NCI-H460 (cell line): ENCODE measurements at regions not wholly inside any gene's neighbourhood (a gene's known extent, or its start where the extent isn't known, plus 50 kb on each side); places are given as distances from the start of the nearest gene placed in this dataset.
A peak's percentile ranks its signal among the peaks of the same experiment; 100 is the strongest.

Experiments
- DNase-seq: peaks from one replicate; pipeline ENCODE4 v3.0.0-alpha.2; 2016; ENCODE audit warnings: low read depth; ENCODE audit errors: extremely low read depth

DNA sequence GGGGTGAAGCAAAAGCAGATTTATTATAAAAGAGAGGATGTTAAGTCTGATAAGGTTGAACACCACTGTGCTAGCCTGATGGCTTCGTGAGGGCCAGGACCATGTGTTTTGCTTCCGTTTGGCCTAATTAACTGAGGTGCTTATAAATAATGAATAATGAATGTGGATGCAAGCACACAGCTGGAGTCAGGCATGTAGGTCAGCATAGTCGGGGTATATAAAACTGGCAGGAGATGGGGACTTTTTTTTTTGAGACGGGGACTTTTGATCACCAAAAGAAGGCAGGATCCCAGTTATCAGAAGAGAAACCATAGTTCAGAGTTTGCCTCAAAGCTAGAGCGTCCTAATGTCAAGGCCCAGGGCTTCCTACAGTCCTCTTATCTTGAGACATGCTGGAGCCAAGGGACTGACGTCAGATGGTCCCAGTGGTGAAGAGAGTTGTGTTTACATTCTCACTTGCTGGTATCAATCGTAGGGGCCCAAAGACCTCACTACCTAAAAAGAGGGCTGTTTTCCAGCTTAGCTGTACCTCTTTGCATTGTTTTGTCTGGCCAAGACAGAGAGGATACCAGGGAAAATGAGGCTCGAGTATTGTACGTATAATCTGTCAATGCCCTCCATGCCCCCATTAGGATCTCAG, 50.4 kb downstream of the RTL9 start:
- no peak for DNase-seq

DNA sequence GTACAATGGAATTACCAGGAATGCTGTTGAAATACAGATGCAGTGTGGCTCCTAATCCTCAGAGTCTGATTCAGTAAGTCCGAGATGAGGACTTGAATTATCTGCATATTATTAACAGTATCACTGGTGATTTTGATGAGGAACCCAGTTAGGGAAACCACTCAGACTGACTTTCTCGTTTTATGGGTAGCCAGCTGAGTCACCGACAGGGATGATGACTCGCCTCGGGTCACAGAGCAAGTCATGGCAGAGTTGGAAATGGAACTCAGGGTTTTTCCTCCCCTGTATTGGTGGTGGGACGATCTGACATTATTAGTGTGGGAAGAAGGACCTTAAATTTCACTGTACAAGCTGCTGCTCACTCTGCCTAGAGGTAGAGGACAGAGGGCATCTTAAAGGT, 51.3 kb downstream of the RTL9 start:
- peak; percentile 16 for DNase-seq

DNA sequence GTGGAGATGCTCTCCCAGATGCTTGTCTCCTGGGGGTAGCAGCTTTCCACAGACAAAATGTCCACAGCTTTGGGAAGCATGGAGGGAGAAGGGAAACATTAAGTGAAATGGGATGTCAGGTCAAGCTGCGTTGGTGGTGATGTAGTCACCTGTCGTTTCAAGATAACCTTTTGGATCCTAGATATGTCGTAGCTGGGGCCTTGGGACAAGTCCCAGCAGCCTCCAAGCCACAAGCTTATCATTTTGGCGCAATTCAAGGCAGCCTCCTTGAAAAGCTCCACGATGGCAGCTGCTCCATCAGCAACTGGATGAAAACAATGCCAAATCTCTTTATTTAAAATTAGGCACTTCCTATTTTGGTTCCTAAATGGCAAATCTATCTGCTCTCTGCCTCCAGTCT, 52.0 kb downstream of the RTL9 start:
- DNase-seq: no peak

DNA sequence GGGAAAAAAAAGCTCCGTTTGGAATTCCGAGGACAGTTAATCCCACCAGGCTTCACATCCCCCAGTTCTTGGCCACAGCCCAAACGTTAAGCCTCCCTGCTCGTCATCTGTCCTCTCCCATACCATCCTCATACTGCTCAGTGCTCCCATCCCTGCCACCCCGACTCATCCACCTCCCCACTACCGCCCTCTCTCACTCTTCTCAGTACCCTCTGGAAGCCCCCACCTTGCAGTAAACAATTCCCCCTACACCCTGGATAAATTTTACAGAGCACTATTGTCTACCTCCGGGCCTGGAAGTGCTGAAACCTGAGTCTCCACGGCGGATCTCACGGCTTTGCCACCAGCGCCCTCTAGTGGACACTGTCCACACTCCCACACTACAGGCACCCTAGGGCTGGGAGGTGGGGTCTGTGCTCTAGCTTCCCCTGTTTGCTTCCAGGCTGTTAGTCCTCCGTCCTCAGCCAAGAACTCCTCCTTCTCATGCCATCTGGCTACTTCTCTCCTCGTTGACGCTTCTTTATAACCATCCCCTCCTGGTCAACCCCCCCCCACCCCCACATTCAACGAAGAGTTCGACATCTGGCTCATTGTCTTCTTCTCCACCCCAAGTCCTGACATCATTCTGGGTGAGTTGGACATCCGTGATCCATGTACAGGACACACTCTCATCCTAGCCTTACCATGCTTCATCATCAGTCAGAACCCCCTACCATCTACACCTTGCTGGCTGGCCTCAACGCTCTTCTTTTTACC, 54.5 kb downstream of the RTL9 start:
- peak; percentile 70 for DNase-seq

DNA sequence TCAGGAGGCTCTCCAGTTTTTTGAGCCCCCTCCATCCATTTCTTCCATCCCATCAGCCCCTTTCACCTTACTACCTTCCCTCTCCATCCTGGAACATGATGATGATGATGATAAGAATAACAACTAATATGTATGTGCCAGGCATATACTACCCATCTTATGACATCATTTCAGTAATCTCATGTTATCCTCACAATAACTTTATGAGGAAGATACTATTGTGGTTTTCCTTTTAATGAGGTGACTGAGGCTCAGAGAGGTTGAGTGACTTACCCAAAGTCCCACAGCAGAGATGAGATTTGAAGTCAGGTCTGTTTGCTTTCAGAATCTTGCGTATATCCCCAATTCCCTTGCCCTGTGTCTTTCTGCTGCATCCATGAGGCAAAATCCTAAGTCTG, 55.1 kb downstream of the RTL9 start:
- no peak for DNase-seq

DNA sequence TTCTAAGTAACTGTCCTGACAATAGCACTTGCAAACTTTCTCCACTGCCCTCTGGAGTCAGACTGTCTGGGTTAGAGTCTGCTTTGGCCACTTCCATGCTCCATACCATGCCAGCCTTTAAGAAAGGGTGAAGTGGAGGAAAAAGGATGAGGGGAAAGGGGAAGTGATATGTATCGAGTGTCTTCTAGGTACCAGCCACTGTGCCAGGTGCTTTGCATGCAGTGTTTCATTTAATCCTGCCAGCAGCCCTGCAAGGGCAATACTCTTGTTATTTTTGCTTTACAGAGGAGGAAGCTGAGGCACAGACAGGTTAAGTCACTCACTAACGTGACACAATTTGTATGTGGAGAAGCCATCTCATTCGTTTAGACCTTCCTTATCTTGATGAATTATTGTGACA, 55.6 kb downstream of the RTL9 start:
- no peak for DNase-seq

DNA sequence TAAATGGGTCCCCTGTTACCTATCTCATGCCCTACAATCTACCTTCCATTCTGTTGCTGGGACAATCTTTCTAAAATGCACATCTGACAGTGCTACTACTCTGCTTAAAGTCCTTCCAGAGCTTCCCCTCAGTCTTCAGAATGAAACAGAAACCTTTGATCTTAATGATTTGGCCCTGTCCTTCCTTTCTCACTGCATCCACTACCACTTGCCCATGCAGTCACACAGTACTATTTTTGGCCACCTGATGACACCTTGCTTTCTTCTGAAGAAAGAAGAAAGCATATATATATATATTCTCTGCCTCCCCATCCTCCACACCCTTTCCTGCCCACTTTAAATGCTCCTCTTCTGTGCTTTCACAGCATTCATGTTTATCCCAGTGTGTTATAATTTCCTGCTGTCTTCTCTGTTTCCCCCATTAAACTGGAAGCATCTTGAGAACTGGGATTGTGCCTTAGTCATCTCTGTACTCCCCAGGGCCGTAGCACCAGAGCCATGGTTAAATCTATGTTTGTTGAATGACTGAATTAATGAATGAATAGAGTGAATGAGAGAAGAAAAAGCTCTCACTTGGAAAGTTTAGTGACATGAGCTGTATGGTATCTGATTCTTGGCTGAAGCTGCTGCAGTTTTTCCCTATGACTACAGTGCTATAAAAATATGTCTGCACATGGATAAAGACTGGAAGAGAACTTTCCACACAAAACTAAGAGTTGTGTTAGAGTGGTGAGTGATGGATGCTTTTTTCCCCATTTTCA, 56.2 kb downstream of the RTL9 start:
- DNase-seq: no peak

DNA sequence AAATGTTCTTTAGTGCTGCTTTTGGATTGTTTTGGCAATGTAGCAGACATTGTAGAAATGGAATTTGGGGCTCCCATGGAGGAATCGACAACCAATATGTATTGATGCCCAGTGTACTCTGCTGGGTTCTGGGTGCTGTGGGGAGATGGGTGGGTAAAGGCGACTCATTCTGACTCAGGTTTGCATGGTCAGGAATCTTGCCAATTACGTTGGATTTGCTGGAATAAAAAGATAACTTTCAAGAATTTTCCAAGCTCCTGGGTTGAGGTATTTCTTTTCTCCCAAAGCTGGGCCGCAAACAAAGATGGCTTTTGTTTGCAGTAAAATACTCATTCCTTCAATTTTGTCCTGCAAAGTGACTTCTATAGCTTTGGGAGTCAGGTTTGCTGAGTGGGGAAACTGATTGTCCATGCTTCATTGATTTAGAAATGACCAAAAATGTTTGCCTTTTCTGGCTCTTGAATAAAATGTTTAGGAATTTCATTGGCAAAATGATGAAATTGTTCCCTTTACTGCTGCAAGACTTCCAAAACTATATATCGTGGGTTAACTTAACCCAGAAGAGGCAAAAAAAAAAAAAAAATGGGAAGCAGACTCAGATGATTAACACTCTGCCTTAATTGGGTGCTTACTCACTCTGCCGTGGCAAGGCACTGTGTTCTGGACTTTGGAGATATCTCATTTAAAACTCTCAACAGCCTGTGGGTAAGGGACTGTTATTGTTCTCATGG, 57.0 kb downstream of the RTL9 start:
- no peak for DNase-seq

DNA sequence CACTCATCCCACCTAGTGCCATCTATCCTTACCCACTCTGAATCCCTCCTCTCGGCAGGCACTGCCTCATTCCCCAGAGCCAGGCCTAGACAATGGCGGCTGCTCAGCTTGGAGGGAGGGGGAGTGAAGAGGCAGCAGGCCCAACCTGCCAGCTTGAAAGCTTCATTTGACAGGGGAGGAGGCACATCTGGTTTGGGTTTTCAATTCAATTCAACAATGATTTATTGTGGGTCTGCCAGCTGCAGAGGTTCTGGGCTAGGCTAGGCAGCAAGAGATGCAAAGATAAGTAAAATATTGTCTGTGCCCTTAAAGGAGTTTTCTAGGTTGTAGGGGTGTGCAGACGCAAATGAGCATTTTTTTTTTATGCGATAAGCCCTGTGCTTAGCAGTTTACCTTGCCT, 58.5 kb downstream of the RTL9 start:
- DNase-seq: no peak

DNA sequence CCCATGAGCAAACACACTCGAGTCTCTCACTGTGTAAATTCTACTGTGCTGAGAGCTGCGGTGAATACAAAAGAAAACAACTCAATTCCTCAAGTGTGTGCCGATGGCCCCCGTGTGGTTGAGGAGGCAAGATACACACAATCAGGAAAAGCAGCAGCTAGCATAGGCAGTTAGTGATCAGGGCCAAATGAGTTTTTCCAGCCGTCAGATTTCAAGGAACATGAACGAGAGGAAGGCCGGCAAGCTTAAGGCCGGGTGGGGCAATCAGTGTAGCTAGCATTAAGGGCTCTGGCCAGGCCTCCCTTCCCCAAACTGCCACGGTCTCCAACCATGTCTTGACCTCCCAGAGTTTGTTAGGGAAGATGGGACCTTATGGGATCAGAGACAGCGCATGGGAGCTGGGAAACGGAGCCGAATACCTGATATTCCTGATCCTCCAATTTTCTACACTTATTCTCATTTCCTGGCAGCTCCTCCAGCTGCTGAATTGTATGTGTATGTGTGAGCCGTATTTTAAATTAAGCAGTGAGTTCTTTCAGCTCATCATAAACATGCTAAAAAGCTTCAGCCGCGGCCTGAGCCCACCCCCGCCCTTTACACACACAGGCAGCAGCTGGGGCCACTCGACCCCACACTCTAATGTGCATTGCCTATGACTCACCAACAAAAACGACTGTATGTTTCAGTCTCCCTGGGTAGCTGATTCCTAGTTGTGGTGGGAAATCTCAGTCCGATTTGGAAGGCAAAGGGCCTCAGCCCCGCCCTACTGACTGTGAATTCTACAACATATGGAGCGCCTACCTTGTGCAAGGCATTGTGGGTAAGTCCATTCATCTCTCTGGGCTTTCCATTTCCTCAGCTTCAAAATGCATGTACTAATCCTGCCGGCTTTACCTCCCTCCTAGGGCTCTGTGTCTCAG, 59.9 kb downstream of the RTL9 start:
- DNase-seq: peak; percentile 44

DNA sequence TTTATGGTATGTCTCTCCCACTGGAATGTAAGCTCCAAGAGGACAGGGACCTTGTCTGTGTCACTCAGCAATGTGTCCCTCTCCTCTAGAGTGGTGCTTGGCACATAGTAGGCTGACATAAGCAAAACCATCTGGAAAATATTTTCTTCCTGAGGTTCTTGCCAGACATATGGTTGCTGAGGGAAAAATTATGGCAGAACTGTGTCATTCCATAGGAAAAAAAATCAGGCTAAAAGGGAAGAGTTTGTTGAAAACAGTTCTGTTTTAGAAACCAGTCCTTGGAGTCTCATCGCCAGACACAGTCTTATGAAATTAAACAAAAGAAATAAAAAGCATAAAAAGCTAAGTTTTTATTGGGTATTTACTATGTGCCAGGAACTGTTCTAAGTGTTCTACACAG, 60.9 kb downstream of the RTL9 start:
- DNase-seq: no peak

DNA sequence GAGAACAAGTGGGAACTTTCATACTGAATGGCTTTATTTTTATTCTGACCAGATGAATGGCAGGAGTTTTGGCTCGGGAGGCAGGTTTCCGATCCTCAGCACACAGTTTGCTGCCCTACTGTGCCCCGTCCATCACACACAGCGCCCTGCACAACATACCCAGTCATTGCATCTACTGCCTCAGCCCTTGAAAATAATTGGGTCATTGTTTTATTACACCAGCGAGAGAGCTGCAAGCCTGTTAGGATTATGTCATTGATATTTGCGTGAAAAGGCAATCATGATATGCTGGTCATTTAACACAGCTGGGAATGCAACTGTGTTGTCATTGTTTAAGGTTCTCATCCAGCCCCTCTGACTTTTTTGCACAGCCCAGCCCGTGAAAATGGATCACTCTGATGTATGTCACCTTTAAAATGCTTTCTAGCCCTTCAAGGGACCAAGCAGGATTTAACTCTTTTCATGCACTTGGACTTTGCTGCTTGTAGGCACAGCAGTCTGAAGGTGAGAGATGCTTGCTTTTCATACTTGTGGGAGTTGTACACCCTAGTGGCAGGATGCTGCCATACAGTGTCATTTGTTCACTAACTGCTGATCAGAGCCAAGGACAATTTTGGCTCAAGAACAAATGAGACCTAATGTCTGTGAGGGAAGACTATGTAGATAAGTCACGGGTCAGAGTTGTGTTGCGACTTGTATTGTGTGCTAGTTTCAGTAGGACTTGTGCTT, 62.3 kb downstream of the RTL9 start:
- DNase-seq: no peak

DNA sequence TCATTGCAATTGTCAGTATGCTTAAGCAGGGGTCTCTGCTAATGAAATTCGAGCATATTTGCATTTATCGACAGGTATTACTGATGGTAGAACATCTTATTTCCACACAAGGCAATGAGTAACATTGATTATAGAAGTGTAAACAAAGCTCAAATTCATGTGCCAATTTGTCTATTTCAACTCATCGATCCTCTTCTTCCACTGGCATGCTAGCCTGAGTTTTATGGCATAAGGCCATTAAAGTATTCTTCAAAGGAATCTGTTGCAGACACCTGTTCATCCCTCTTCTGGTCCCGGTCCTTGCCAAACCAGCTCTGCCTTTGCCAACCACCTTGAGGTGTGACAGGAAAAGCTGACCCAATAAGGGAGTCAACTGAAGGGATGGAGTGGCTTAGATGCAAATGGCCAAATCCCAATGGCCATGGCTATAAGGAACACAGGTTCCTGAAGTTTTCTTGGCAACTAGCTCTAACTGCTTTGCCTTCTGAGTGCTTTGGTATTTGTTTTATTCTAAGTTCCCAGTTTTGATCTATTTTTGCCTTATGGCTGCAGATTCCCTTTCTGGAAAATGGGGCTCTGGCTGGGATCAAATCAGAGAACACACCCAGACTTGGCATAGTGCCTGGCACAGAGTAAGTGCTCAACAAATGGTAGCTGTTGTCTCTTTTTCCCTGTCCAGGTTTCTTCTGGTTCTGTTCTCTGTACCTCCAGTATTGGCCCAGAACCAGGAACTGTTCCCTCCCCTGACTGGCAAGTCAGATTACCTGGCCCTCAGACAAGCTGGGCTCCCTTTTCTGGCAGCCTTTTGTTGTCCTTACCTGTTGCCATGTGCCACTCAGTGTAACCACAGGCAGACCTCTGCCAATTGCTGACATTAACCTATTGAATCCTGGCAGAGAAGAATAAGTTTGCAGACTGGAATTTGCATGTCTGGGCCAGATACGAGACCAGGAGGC, 63.1 kb downstream of the RTL9 start:
- no peak for DNase-seq

DNA sequence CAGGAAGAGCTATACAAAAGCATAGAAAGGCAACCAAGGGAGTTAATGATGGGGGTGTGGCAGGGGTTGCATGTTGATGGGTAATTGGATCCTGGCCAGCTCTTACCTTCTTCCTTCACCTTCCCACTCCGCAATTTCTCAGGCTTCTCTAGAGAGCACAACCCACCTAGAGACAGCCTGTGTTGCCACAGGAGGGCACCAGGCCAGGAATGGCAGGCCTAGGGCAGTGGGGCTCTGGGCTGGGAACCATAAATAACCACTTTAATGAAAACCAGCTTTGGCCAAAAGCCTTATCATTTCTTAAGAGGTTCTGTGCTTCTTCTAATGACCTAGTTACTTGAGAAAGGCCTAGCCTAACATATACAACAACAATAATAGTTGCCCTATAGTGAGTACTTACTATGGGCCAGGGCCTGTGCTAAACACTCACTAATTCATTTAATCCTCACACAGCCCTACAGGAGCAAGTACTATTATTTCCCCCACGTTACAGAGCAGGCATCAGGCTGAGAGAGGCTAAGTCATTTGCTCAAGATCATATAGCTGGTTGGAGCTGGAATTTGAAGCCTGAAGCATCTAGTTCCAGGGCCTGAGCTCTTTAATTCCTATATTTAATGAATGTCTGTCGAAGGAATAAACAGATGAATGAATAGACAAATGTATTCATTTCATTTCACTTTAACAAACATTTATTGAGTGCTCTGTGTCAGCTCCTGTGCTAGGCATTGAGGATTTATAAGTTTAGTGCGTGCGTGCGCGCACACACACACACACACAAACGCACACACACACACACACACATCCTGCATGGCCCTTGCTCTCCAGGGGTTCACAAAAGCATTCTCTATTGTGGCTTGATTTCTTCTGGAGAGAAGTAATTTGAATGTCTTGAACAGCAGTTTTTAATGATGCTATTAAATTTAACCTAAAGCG, 66.8 kb downstream of the RTL9 start:
- DNase-seq: no peak

DNA sequence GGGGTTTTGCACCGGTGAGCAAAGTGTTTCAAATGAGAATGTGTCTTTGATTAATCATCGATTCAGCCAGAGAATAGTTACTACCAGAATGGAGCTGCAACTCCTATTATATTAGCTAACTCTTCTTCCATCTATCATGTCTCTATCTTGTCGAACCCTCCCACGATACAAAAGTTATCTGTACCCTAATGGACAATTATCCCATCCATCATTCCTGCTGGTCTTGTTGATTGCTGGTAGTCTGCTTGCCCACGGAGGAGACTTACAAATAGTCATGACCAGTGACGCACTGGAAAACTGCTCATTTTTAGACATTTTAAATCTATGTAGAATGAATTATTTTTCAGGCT, 67.5 kb downstream of the RTL9 start:
- DNase-seq: no peak

DNA sequence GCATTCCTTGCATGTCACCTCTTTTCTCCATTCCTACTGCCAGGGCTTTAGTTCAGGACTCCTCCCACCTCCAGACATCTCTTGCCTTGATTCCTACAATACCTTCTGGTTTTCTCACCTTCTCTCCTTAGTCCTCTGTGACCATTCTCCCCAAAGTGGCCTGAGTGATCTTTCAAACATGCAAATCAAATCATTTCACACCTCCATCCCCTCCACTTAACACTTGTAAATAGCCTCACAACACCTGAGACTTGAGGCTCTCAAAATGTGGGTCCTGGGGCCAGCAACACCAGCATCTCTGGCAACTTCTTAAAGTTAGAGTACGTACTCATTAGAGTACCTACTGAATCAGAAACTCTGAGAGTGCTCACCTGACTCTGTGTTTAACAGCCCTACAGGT, 68.4 kb downstream of the RTL9 start:
- DNase-seq: no peak

DNA sequence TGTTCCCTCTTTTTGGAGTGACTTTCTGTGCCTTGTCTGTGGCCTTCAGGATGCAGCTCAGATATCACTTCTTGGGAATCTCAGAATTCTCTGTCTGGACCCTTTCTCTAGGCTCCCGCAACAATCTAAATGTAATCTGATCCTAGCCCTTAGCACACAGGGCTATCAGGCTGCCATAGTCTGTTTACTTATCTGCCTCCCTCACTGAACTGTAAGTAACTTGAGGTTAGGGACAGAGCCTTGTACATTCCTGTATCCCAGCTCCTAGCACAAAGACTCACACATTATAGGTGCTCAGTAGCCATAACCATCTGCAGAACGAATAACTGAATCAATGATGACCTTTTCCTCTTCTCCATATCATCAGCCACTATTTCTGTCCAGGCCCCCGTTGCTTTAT, 69.5 kb downstream of the RTL9 start:
- no peak for DNase-seq
